H4 (cell line): ENCODE measurements at regions not wholly inside any gene's neighbourhood (a gene's known extent, or its start where the extent isn't known, plus 50 kb on each side); places are given as distances from the start of the nearest gene placed in this dataset.

Experiments
- DNase-seq: peaks from one replicate; pipeline ENCODE4 v3.0.0-alpha.2; 2015; ENCODE audit warnings: low spot score

- no peak for DNase-seq
Observed at GRCh38 chrX:107560980-107561379, 67.3 kb upstream of the PRPS1 start.

DNA sequence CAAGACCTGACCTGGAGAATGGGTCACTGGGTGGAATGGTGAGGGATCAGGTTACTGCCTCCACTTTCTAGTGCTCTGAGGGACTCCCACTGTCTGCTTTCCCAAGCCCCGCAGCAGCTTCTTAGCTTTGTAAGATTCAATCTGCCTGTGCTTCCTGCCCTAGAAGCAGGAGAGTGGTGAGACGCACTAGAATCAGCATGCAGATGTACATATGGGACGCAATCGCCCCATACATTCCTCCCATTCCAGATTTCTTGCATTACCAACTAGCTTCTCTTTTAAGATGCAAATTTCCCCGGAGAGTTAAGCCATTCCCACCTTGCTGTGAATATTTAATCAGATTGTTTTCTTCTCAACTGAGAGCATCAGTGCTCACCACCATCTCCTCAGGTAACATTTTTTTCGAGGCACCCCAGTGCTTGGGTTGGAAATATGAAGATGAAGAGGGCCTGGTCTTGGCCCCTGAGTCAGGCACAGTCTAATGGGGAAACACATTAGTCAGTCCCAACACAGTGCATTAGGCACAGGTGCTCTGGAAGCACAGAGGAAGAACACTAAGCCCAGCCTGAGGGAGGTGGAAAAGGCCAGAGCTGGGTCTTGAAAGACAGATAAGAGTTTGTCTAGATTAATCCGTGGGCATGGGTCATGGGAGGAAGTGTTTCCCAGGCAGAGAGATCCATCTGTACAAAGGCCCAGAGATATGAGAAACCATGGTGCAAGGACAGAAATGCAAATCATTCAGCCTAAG, 66.7 kb upstream of the PRPS1 start:
- no peak for DNase-seq

- DNase-seq = no peak
Observed at GRCh38 chrX:107562482-107562881, 65.8 kb upstream of the PRPS1 start.

- DNase-seq = no peak
Observed at GRCh38 chrX:107563824-107564223, 64.5 kb upstream of the PRPS1 start.

DNA sequence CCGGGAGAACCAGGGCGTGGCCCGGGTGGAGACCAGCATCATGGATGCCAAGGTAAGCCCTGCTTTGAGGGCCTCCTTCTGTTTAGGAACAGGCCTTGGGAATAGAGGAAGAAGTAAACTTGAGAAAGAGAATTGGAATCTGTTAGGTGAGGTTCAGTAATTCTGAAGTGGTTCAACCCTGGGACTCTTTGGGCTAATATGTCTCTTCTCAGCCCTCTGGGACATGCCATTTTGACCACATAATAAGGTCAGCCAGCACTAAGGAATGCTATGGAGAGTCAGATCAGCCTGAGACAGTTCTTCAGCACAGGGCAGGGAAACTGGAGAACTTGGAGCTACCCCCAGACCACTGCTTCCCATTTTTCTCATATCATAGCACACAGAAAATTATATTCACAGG, 63.3 kb upstream of the PRPS1 start:
- DNase-seq = no peak

DNA sequence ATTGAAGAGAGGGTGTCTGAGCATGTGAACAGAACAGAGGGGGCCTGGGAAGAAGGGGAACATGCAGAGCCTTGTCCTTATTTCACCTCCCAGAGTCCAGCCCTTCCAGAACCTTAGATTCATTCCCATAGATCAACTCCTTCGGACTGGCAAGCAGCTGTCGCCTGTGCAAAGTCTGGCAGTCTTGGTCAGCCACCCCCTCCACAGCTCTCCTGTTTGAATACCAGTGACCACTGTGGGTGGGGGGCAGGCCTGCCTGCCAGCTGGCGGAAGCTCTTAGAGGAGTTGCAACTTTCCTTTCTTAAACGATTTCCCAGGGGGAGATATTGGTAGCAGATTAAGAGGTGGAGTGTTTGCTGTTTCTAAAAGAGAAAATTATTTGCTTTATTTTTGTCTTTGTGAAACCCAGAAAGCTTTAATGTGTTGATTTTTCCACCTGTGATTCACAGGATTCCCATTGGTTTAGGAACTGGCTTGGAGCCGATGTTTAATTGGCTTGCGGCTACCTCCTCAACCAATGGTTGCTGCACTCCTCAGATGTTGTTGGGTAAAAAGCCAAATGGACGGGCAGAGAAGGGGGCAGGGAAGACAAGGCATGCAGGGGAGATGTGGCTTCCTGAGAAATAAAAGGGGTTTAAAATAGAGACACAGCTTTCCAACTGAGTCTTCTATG, 62.2 kb upstream of the PRPS1 start:
- peak; percentile 68 for DNase-seq

- DNase-seq = no peak
Observed at GRCh38 chrX:107566604-107567262, 61.6 kb upstream of the PRPS1 start.

- DNase-seq = no peak
Observed at GRCh38 chrX:107567370-107567769, 60.9 kb upstream of the PRPS1 start.

DNA sequence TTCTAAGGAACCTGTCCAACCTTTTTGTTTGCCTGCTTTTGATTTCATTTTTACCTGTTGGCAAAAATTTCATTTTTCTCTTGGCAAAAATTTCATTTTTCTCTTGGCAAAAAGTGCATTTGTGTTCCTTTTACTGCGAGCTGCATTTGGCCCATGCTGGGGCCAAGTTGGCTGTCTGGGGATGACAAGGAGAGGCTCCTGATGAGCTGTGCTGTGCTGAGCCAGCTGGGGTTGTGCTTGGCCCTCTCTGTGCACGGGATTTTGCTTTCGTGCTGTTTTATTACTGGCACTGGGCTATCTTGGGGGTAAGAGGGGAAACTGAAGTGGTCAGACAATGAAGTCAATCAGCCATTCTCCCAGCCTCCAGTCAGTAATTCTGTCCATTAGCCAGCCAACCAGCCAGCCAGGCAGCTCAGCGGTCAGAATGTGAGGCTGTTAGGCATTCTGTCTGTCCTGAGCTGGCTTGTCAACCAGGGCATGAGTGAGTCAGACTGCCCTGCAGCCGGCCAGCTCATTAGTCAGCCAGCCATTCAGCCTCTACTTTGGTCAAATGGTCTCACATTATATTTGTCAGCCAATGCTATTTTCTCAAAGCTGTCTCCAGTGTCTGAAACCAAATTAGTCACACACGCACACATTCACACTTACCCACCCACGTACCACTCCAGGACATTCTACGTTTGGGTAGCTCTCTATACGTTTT, 56.9 kb upstream of the PRPS1 start:
- peak; percentile 72 for DNase-seq

- DNase-seq = no peak
Observed at GRCh38 chrX:107573016-107573415, 55.3 kb upstream of the PRPS1 start.

DNA sequence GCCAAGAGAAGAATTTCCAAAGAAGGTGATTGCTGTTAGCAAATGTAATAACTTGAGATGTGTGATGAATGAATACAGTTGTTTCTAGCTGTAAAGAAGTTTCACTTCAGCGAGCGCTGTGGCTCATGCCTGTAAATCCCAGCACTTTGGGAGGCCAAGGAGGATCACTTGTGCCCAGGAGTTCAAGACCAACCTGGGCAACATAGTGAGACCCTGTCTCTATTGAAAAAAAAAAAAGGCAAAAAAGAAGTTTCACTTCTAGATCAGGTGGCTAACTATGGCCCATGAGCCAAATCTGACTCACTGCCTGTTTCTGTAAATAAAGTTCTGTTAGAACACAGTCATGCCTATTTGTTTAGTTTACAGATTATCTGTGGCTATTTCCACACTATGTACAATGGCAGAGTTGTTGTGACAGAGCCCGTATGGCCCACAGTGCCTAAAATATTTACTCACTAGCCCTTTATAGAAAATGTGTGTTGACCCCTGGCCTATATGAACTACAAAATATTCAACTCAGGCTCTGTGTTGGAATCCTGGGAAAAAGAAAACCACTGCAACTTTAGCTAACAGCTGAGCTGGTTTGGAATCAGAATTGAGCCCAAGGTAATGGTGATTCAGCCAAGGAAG, 54.1 kb upstream of the PRPS1 start:
- DNase-seq = peak; percentile 86

GRCh38 chrX:107574711-107575110, 53.6 kb upstream of the PRPS1 start:
- peak; percentile 15 for DNase-seq

DNA sequence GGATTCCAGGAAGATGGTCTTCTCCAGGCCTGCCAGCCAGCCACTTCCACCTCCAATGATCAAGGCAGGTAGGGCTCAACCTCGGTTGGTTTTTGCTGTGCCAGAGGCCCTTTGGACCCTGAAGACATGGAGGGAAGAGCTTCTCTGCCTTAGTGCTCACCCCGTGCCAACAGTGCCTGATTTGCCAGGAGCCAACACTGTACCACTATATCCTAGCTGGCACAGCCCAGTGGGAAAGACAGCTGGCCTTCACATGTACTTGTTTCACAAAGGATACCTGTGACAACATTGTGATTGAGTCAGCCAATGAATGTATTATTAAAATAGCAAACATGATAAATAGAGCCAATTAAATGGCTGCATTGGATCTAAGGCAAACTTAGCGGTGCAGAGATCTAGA, 51.9 kb upstream of the PRPS1 start:
- DNase-seq = no peak

- no peak for DNase-seq
Observed at GRCh38 chrX:107576841-107577240, 51.5 kb upstream of the PRPS1 start.

DNA sequence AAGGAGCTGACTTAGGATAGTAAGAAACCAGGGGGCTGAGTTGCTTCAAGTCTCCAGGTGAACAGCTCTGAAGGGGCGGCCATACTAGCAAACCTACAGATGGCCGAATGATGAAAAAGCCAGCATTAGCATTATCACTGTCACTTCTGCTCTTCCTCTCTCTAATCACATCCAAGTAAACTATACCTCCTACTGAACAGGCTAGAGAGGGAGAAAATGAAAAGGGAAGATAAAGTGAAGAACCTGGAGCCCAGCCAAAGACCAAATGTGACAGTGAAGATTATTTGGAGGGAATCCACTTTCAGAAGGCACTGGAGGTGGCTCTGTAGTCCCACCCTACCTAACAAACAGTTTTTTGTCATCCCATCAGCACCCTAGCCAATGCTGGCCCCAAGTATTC, 50.4 kb upstream of the PRPS1 start:
- no peak for DNase-seq
